Fibroblast of lung (primary cell): ENCODE measurements at regions not wholly inside any gene's neighbourhood (a gene's known extent, or its start where the extent isn't known, plus 50 kb on each side); places are given as distances from the start of the nearest gene placed in this dataset.
"Not testable (repeated sequence)": the region's sequence is repeated elsewhere in the genome, so short reads cannot be mapped to it uniquely, and the experiment has no call there.

Experiments
- DNase-seq, 2 donors: peaks; one replicate each; pipeline versions ENCODE4 v3.0.0 to v3.0.0-alpha.2; 2010; ENCODE audit warnings: low read depth in 2 of 2
- H2AFZ ChIP-seq: 2 replicates; pipeline ENCODE4 v1.5.1; 2012; ENCODE audit warnings: low read length, control low read depth, inconsistent platforms
- H3K27ac ChIP-seq: 2 replicates; pipeline ENCODE4 v1.5.1; 2011; ENCODE audit warnings: low read length, control low read depth; ENCODE audit not compliant: insufficient read depth
- H3K27me3 ChIP-seq: 2 replicates; pipeline ENCODE4 v1.5.1; 2011; ENCODE audit warnings: mild to moderate bottlenecking, low read length; ENCODE audit not compliant: control insufficient read depth, insufficient read depth
- H3K36me3 ChIP-seq: 2 replicates; pipeline ENCODE4 v1.5.1; 2011; ENCODE audit warnings: low read length; ENCODE audit not compliant: control insufficient read depth, insufficient read depth
- H3K4me1 ChIP-seq: 2 replicates; pipeline ENCODE4 v1.5.1; 2011; ENCODE audit warnings: low read length; ENCODE audit not compliant: control insufficient read depth, insufficient read depth; ENCODE audit errors: extremely low read depth
- H3K4me2 ChIP-seq: 2 replicates; pipeline ENCODE4 v1.5.1; 2011; ENCODE audit warnings: low read length, control low read depth; ENCODE audit not compliant: insufficient read depth; ENCODE audit errors: extremely low read depth
- H3K4me3 ChIP-seq, 4 experiments: fragments of 200-600 bp in 1 of 4; sonication (generic) in 1 of 4; replicated peaks in 1 of 4; 2 replicates each; pipeline ENCODE4 v1.5.1; 2011 to 2016; ENCODE audit warnings: low read length in 4 of 4, low read depth in 3 of 4, mild to moderate bottlenecking in 3 of 4, control low read depth in 2 of 4, inconsistent platforms in 1 of 4, mixed read lengths in 1 of 4; ENCODE audit not compliant: insufficient read depth in 1 of 4; ENCODE audit errors: control extremely low read depth in 1 of 4
- H3K79me2 ChIP-seq: 2 replicates; pipeline ENCODE4 v1.5.1; 2012; ENCODE audit warnings: mild to moderate bottlenecking, low read length, inconsistent platforms; ENCODE audit not compliant: control insufficient read depth, insufficient read depth
- H3K9ac ChIP-seq: 2 replicates; pipeline ENCODE4 v1.5.1; 2011; ENCODE audit warnings: mild to moderate bottlenecking, low read length, control low read depth; ENCODE audit not compliant: insufficient read depth
- H3K9me3 ChIP-seq: 2 replicates; pipeline ENCODE4 v1.5.1; 2012; ENCODE audit warnings: low read depth, low read length; ENCODE audit not compliant: control insufficient read depth, insufficient read depth
- H4K20me1 ChIP-seq: 2 replicates; pipeline ENCODE4 v1.5.1; 2011; ENCODE audit warnings: low read length; ENCODE audit not compliant: control insufficient read depth, insufficient read depth; ENCODE audit errors: extremely low read depth

DNA sequence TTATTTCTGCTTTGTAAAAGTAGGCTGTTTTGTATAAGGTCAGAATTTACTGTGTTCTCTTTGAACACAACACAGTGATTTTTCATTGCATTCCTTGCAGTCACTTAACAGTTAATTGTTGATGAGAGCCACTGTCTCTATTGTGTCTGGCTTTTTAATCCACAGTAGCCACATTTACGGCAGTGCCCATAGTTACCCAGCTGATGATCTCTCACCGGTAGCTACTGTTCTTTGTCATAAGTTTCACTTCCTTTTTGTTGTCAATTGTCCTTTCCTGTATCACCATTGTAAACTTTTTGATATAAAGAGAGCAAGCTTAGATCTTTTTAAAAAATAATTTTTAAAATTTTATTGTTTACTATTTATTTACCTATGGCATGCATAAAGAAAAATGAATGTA, 669.2 kb downstream of the PRIM2 start:
- not testable (repeated sequence) for H3K36me3 ChIP-seq, H3K4me2 ChIP-seq, H4K20me1 ChIP-seq, H3K9me3 ChIP-seq, H3K4me1 ChIP-seq, H3K27me3 ChIP-seq, H3K27ac ChIP-seq, DNase-seq, H3K9ac ChIP-seq, H3K79me2 ChIP-seq, H2AFZ ChIP-seq, H3K4me3 ChIP-seq

DNA sequence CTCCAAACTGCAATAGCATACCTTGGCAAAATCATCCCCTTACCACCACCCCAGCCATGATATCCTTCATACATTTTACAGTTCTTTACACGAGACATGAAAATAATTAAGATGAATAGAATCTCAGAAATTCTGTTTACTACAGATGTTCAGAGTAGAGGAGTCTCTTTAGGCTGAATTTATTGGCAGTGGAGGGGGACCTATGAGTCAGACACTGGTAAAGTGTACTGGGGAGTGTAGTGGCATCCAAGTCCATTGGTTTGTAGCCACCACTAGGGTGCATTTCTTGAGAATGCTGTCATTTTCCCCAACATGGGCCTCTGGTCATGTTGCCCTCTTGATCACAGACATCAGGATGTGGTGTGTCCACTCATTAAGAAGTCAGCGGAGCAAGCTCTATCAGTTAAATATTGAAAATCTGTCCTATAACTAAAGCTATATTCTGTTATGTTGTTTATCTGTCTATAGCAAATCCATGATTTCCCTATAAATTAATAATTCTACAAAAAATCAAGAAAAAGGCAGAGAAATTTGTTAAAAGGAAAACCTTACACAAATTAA, 672.2 kb downstream of the PRIM2 start:
- not testable (repeated sequence) for H3K4me2 ChIP-seq, H3K27me3 ChIP-seq, H2AFZ ChIP-seq, H3K9ac ChIP-seq, H3K4me1 ChIP-seq, H3K27ac ChIP-seq, H4K20me1 ChIP-seq, H3K4me3 ChIP-seq, H3K79me2 ChIP-seq, H3K9me3 ChIP-seq, H3K36me3 ChIP-seq, DNase-seq

DNA sequence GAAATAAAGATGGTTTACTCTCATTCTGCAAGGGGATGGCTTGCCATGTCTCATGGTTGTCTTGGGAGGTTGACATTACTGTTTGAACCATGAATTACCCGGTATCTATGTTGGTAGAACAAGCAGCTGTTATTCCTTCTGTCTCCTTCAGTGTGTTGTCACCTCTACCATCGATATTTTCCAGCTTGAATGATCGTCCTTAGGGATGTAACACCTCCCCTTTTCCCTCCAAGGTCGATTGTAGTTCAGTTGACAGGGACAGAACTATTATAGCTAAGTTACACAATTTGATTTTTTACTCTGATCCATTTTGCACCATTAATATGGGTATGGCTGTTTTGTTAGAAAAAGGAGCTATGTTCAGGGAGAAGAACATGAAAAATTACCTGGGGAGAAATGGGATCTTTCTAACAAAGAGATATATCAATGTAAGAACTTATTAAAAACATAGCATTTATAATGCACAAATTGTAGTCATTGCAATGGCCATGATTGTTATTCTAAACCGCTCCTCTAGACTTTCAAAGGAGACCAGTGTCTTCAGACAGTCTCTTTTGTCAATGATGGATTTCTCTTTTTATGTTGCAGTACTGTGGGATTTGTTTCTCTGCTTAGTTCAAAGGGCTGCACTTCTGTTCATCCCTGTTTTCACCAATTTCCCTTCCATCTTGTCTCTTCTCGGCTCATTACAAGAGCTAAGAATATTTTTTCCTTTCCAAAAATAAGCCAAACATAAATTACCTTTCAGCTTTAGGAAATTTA, 681.6 kb downstream of the PRIM2 start:
- not testable (repeated sequence) for H3K79me2 ChIP-seq, H3K4me2 ChIP-seq, DNase-seq, H3K27ac ChIP-seq, H3K36me3 ChIP-seq, H3K4me1 ChIP-seq, H3K27me3 ChIP-seq, H3K9me3 ChIP-seq, H3K9ac ChIP-seq, H4K20me1 ChIP-seq, H3K4me3 ChIP-seq, H2AFZ ChIP-seq

- not testable (repeated sequence) for H3K79me2 ChIP-seq, H3K4me2 ChIP-seq, H3K9ac ChIP-seq, H3K27ac ChIP-seq, H3K9me3 ChIP-seq, H4K20me1 ChIP-seq, DNase-seq, H2AFZ ChIP-seq, H3K4me1 ChIP-seq, H3K36me3 ChIP-seq, H3K27me3 ChIP-seq, H3K4me3 ChIP-seq
Observed at GRCh38 chr6:58000233-58000632, 682.8 kb downstream of the PRIM2 start.
